Activated CD8-positive, alpha-beta T cell treated with anti-CD3 and anti-CD28 coated beads for 36 hours (primary cell): ENCODE measurements at regions not wholly inside any gene's neighbourhood (a gene's known extent, or its start where the extent isn't known, plus 50 kb on each side); places are given as distances from the start of the nearest gene placed in this dataset.
"Not testable (repeated sequence)": the region's sequence is repeated elsewhere in the genome, so short reads cannot be mapped to it uniquely, and the experiment has no call there.

Source experiments
- ATAC-seq: fragments of 200-7000 bp; cut with Tn5 transposase; one replicate; pipeline ENCODE4 v1.10.0; 2021; ENCODE audit warnings: mild to moderate bottlenecking, moderate library complexity
- CTCF ChIA-PET: fragments of 350-600 bp; sonication (Branson Sonifier 250); formaldehyde crosslinking; loops from one replicate; lab custom pipeline; 2021; ENCODE audit warnings: antibody characterized with exemption; lab: Charles Lee
- POLR2A ChIA-PET: fragments of 350-600 bp; sonication (Branson Sonifier 250); formaldehyde crosslinking; loops from one replicate; lab custom pipeline; 2021; ENCODE audit warnings: antibody characterized with exemption; lab: Charles Lee
- DNase-seq: peaks from one replicate; pipeline ENCODE4 v3.0.0-alpha.2; 2020
- H3K27ac Mint-ChIP-seq: one replicate; pipeline ENCODE4 v1.8.0; 2021; ENCODE audit warnings: mild to moderate bottlenecking, mixed read lengths
- H3K27me3 Mint-ChIP-seq: one replicate; pipeline ENCODE4 v1.8.0; 2021; ENCODE audit warnings: mixed read lengths
- H3K36me3 Mint-ChIP-seq: one replicate; pipeline ENCODE4 v1.8.0; 2021; ENCODE audit warnings: low read depth, mixed read lengths
- H3K4me1 Mint-ChIP-seq: one replicate; pipeline ENCODE4 v1.8.0; 2021; ENCODE audit warnings: low read depth, mixed read lengths
- H3K4me3 Mint-ChIP-seq: one replicate; pipeline ENCODE4 v1.8.0; 2021; ENCODE audit warnings: mild to moderate bottlenecking, moderate library complexity, mixed read lengths
- H3K9me3 Mint-ChIP-seq: one replicate; pipeline ENCODE4 v1.8.0; 2021; ENCODE audit warnings: mixed read lengths
- intact Hi-C: fragments of 100-400 bp; cut with micrococcal nuclease; formaldehyde crosslinking; loops from one replicate; pipeline ENCODE4 v1.10.0; 2022
- TF ChIP-seq, protein P1 (sequence below): fragments of 200-600 bp; IDR thresholded peaks from one replicate; pipeline ENCODE4 v1.8.0; 2022; ENCODE audit warnings: antibody characterized with exemption, mild to moderate bottlenecking

- ATAC-seq: no peak
- CTCF ChIA-PET: no interaction called here
Measured at GRCh38 chr14:94823556-94824341, 53.8 kb upstream of the GSC start.

GRCh38 chr14:94821705-94822104, 51.8 kb upstream of the GSC start:
- ChIA-PET POLR2A (no interaction called here), CTCF (no interaction called here)
- intact Hi-C loops: no loop called here
- H3K27ac Mint-ChIP-seq: no peak overlapping the region
- H3K4me1 Mint-ChIP-seq: no peaks in the 10 kb centered on the region
- peaks cover 12% of the 10 kb centered on the region for H3K27me3 Mint-ChIP-seq
- no peak for ATAC-seq
- peaks cover 8% of the 10 kb centered on the region for H3K9me3 Mint-ChIP-seq
- H3K4me3 Mint-ChIP-seq: no peak overlapping the region
- no peaks in the 10 kb centered on the region for H3K36me3 Mint-ChIP-seq
- TF ChIP-seq, protein P1, sequence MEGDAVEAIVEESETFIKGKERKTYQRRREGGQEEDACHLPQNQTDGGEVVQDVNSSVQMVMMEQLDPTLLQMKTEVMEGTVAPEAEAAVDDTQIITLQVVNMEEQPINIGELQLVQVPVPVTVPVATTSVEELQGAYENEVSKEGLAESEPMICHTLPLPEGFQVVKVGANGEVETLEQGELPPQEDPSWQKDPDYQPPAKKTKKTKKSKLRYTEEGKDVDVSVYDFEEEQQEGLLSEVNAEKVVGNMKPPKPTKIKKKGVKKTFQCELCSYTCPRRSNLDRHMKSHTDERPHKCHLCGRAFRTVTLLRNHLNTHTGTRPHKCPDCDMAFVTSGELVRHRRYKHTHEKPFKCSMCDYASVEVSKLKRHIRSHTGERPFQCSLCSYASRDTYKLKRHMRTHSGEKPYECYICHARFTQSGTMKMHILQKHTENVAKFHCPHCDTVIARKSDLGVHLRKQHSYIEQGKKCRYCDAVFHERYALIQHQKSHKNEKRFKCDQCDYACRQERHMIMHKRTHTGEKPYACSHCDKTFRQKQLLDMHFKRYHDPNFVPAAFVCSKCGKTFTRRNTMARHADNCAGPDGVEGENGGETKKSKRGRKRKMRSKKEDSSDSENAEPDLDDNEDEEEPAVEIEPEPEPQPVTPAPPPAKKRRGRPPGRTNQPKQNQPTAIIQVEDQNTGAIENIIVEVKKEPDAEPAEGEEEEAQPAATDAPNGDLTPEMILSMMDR: no peak
- DNase-seq: no peak

More at GRCh38 chr14:94823556-94824341, 53.8 kb upstream of the GSC start:
- peaks cover 8% of the 10 kb centered on the region for H3K9me3 Mint-ChIP-seq
- H3K4me1 Mint-ChIP-seq: no peaks in the 10 kb centered on the region
- H3K4me3 Mint-ChIP-seq: no peak overlapping the region
- DNase-seq: no peak
- POLR2A ChIA-PET: interaction anchor here (1.2 kb wide), 1 partner anchor 9 kb away, joined by 4 read pairs; no protein-coding TSS in a partner anchor
- no peaks in the 10 kb centered on the region for H3K36me3 Mint-ChIP-seq
- intact Hi-C loops: no loop called here
- peaks cover 12% of the 10 kb centered on the region for H3K27me3 Mint-ChIP-seq
- no peak overlapping the region for H3K27ac Mint-ChIP-seq
- TF ChIP-seq, protein P1: no peak

DNA sequence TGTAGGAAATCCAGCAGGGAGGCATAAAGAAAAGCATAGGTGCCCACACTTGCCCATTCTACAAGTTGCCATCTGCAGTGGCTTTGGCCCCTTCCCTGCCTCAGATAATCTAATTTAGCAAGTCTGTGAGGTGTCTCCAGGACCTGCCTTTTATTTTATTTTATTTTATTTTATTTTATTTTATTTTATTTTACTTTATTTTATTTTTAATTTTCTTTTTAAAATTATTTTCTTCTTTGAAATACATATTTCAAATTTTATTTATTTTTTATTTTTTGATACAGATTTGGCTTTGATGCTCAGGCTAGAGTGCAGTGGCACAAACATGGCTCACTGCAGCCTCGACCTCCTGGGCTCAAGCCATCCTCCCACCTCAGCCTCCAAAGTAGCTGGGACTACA, 51.0 kb upstream of the GSC start:
- H3K9me3 Mint-ChIP-seq, CTCF ChIA-PET, ATAC-seq, H3K36me3 Mint-ChIP-seq, intact Hi-C loops, H3K4me3 Mint-ChIP-seq, H3K27me3 Mint-ChIP-seq, H3K27ac Mint-ChIP-seq, H3K4me1 Mint-ChIP-seq, DNase-seq, POLR2A ChIA-PET: not testable (repeated sequence)
